ENCODE measurements at regions not wholly inside any gene's neighbourhood (a gene's known extent, or its start where the extent isn't known, plus 50 kb on each side); places are given as distances from the start of the nearest gene placed in this dataset.
"Not testable (repeated sequence)": the region's sequence is repeated elsewhere in the genome, so short reads cannot be mapped to it uniquely, and the experiment has no call there.

GRCh38 chr7:4483851-4484250 is 198.2 kb upstream of the FOXK1 start:
- Histone ChIP-seq H3K4me1 (no peaks in the 10 kb centered on the region), H3K27ac (no peak overlapping the region), H3K36me3 (no peaks in the 10 kb centered on the region), H3K4me3 (no peak overlapping the region), H3K9me3 (peaks cover 0 to 12% (median 12%) of the 10 kb centered on the region in 3 donors), H3K27me3 (peaks cover 0 to 24% (median 0%) of the 10 kb centered on the region in 4 donors)
- no peak for DNase-seq
- 83 to 100% methylated on average over 1 of the region's 1 CpG for WGBS, 2 donors
- intact Hi-C loops (cut with DNase I): no loop called here
- no peak for TF ChIP-seq POLR2A (IDR thresholded peaks at IDR 0.05)
- no peak for TF ChIP-seq CTCF (IDR thresholded peaks at IDR 0.05)

GRCh38 chr7:4484545-4484944 is 197.6 kb upstream of the FOXK1 start:
- no peak for DNase-seq
- Histone ChIP-seq H3K4me3 (no peak overlapping the region), H3K4me1 (no peaks in the 10 kb centered on the region), H3K36me3 (no peaks in the 10 kb centered on the region), H3K27ac (no peak overlapping the region), H3K27me3 (peaks cover 0 to 24% (median 0%) of the 10 kb centered on the region in 4 donors), H3K9me3 (peaks cover 0 to 12% (median 12%) of the 10 kb centered on the region in 3 donors)
- 16 to 21% methylated on average over 1 of the region's 1 CpG for WGBS, 2 donors
- intact Hi-C loops (cut with DNase I): no loop called here
- TF ChIP-seq POLR2A (IDR thresholded peaks at IDR 0.05) (no peak), CTCF (IDR thresholded peaks at IDR 0.05) (no peak)

- WGBS, 2 donors: 13 to 20% methylated on average over 3 to 4 of the region's 4 CpGs
Measured at GRCh38 chr7:4486907-4487306, 195.2 kb upstream of the FOXK1 start.

GRCh38 chr7:4496911-4497310 is 185.2 kb upstream of the FOXK1 start:
- H3K4me1 ChIP-seq; H3K4me3 ChIP-seq; DNase-seq; H3K27me3 ChIP-seq; intact Hi-C loops (cut with DNase I); H3K36me3 ChIP-seq; H3K27ac ChIP-seq: not testable (repeated sequence)
- WGBS, 2 donors: no CpG with 5 or more reads among the region's 30 CpGs
- peaks cover 0 to 24% (median 17%) of the 10 kb centered on the region in 3 donors for H3K9me3 ChIP-seq

More at GRCh38 chr7:4486907-4487306, 195.2 kb upstream of the FOXK1 start:
- peaks cover 0 to 24% (median 0%) of the 10 kb centered on the region in 4 donors for H3K27me3 ChIP-seq
- H3K4me3 ChIP-seq: no peak overlapping the region
- H3K9me3 ChIP-seq: peaks cover 0 to 12% (median 12%) of the 10 kb centered on the region in 3 donors
- TF ChIP-seq POLR2A (IDR thresholded peaks at IDR 0.05) (no peak), CTCF (IDR thresholded peaks at IDR 0.05) (no peak)
- intact Hi-C loops (cut with DNase I): no loop called here
- no peaks in the 10 kb centered on the region for H3K36me3 ChIP-seq
- no peak overlapping the region for H3K27ac ChIP-seq
- DNase-seq: no peak
- no peaks in the 10 kb centered on the region for H3K4me1 ChIP-seq

- no peak for TF ChIP-seq CTCF (IDR thresholded peaks at IDR 0.05)
- no peak for TF ChIP-seq POLR2A (IDR thresholded peaks at IDR 0.05)
- 77 to 82% methylated on average over 9 to 10 of the region's 10 CpGs for WGBS, 2 donors
- Histone ChIP-seq H3K27ac (no peak overlapping the region), H3K36me3 (no peaks in the 10 kb centered on the region), H3K9me3 (peaks cover 0 to 24% (median 17%) of the 10 kb centered on the region in 3 donors), H3K4me1 (no peaks in the 10 kb centered on the region), H3K27me3 (no peaks in the 10 kb centered on the region), H3K4me3 (no peak overlapping the region)
- intact Hi-C loops (cut with DNase I): no loop called here
- DNase-seq: no peak
Measured at GRCh38 chr7:4500812-4501211, 181.3 kb upstream of the FOXK1 start.

- H3K27me3 ChIP-seq; H3K4me3 ChIP-seq; H3K27ac ChIP-seq; H3K36me3 ChIP-seq; H3K4me1 ChIP-seq; DNase-seq; H3K9me3 ChIP-seq; intact Hi-C loops (cut with DNase I): not testable (repeated sequence)
- WGBS, 2 donors: 79 to 82% methylated on average over 7 of the region's 7 CpGs
Measured at GRCh38 chr7:4507886-4508285, 174.2 kb upstream of the FOXK1 start.

Measured in esophagus squamous epithelium (tissue), 5 donors.